Vagina (tissue), 2 donors: ENCODE measurements at regions not wholly inside any gene's neighbourhood (a gene's known extent, or its start where the extent isn't known, plus 50 kb on each side); places are given as distances from the start of the nearest gene placed in this dataset.

Experiments used
- POLR2A ChIP-seq, 2 donors: fragments of 450-650 bp; IDR thresholded peaks; one replicate each; pipeline ENCODE4 v1.6.1; 2017; ENCODE audit warnings: antibody characterized with exemption in 2 of 2, mild to moderate bottlenecking in 2 of 2, moderate library complexity in 2 of 2
- POLR2AphosphoS5 ChIP-seq, 2 donors: sonication (generic); formaldehyde crosslinking; IDR thresholded peaks; one replicate each; pipeline ENCODE4 v1.9.0; 2017; ENCODE audit warnings: antibody characterized with exemption in 2 of 2, mild to moderate bottlenecking in 2 of 2, low read depth in 1 of 2; ENCODE audit not compliant: insufficient read depth in 1 of 2

GRCh38 chr1:90513956-90514355 lies 203.1 kb downstream of the BARHL2 start:
- TF ChIP-seq POLR2AphosphoS5 (IDR thresholded peaks at IDR 0.05; ENCODE audit: insufficient read depth in 1 of 2, low read depth in 1 of 2) (no peak), POLR2A (IDR thresholded peaks at IDR 0.05) (no peak)
